Lower leg skin (tissue), 4 donors: ENCODE measurements at regions not wholly inside any gene's neighbourhood (a gene's known extent, or its start where the extent isn't known, plus 50 kb on each side); places are given as distances from the start of the nearest gene placed in this dataset.

Source experiments
- DNase-seq, 2 donors: peaks; one replicate each; pipeline ENCODE4 v3.0.0-alpha.2; 2019; ENCODE audit warnings: low spot score in 2 of 2
- H3K4me3 ChIP-seq: fragments of 200-600 bp; sonication (generic); 2 replicates; pipeline ENCODE4 v1.5.1; 2017; ENCODE audit warnings: mild to moderate bottlenecking, low read depth; ENCODE audit not compliant: poor library complexity, severe bottlenecking
- POLR2A ChIP-seq, 2 donors: fragments of 450-650 bp; IDR thresholded peaks; one replicate each; pipeline ENCODE4 v1.6.1; 2016 to 2017; ENCODE audit warnings: antibody characterized with exemption in 2 of 2, mild to moderate bottlenecking in 1 of 2, moderate library complexity in 1 of 2
- WGBS, 2 donors: methylation state at CpG; one replicate each; pipeline ENCODE4 v1.1.5; 2018; 5-methylcytosine and 5-hydroxymethylcytosine counted together
- intact Hi-C: fragments of 100-400 bp; cut with DNase I; formaldehyde crosslinking; loops from one replicate; pipeline ENCODE4 v1.15.0; 2023; ENCODE audit warnings: low total_unique reads
- TF ChIP-seq, protein P1 (sequence below), 3 donors: fragments of 450-650 bp; IDR thresholded peaks; one replicate each; pipeline ENCODE4 v1.5.1; 2016; ENCODE audit warnings: antibody characterized with exemption in 3 of 3, mild to moderate bottlenecking in 3 of 3, moderate library complexity in 2 of 3

DNA sequence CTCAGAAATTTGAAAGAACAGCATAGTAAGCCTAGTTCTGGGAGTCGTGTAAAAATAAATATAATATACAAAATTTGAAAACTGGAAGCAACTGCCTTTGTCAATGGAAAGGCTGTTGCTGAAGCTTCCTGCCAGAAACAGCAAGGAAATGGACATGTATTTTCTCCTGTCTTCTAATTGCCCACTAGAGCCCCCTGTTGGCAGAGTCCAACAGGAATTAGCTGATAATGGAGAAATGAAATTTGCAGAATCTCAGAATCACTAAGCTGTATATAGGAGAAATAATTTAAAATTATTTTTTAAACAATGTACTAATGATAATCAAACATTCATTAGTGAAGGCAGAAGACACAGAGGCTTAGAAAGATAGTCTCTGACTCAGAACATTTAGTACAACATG, 414.8 kb downstream of the SLC6A15 start:
- H3K4me3 ChIP-seq = no peak overlapping the region
- intact Hi-C loops = no loop called here
- 76 to 82% methylated on average over 1 of the region's 1 CpG for WGBS, 2 donors
- no peak for TF ChIP-seq POLR2A (IDR thresholded peaks at IDR 0.05)
- TF ChIP-seq, protein P1, sequence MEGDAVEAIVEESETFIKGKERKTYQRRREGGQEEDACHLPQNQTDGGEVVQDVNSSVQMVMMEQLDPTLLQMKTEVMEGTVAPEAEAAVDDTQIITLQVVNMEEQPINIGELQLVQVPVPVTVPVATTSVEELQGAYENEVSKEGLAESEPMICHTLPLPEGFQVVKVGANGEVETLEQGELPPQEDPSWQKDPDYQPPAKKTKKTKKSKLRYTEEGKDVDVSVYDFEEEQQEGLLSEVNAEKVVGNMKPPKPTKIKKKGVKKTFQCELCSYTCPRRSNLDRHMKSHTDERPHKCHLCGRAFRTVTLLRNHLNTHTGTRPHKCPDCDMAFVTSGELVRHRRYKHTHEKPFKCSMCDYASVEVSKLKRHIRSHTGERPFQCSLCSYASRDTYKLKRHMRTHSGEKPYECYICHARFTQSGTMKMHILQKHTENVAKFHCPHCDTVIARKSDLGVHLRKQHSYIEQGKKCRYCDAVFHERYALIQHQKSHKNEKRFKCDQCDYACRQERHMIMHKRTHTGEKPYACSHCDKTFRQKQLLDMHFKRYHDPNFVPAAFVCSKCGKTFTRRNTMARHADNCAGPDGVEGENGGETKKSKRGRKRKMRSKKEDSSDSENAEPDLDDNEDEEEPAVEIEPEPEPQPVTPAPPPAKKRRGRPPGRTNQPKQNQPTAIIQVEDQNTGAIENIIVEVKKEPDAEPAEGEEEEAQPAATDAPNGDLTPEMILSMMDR (IDR thresholded peaks at IDR 0.05) = no peak
- DNase-seq = no peak

DNA sequence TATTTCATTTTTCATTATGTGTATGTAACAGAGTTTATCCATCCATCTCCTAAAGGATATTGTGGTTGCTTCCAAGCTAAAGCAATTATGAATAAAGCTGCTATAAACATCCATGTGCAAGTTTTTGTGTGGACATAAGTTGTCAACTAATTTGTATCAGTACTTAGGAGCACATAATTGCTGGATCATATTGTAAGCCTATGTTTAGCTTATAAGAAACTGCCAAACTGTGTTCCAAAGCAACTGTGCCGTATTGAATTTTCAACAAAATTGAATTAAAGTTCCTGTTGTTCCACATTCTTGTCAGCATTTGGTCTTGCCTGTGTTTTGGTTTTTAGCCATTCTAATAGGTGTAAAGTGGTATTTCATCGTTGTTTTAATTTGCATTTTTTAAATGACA, 416.9 kb downstream of the SLC6A15 start:
- DNase-seq = no peak
- WGBS, 2 donors = 90 to 93% methylated on average over 2 of the region's 2 CpGs
- intact Hi-C loops = no loop called here
- H3K4me3 ChIP-seq = no peak overlapping the region
- no peak for TF ChIP-seq POLR2A (IDR thresholded peaks at IDR 0.05)
- TF ChIP-seq, protein P1 (IDR thresholded peaks at IDR 0.05) = no peak

DNA sequence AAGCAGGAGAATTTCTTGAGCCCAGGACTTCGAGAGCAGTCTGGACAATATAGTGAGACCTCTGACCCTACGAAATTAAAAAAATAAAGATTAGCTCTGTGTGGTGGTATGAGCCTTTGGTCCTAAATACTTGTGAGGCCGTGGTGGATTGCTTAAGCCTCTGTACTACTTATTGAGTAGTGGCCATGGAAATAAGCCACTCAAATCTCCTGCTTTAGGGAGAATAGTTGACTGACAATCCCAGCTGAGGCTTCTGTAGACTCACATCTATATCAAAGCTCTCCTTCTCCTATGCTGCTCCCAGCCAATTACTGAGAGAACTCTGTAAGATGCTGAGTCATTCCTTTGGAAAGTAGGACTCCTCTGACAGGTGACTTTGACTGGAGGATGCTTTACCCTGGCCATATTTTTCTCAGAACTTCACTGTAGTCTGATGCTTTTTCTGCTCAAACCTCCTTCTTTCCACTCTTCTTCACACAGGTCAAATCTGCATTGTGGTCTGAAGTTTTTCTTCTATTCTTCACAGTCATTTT, 420.2 kb downstream of the SLC6A15 start:
- intact Hi-C loops = no loop called here
- TF ChIP-seq, protein P1 (IDR thresholded peaks at IDR 0.05) = no peak
- TF ChIP-seq POLR2A (IDR thresholded peaks at IDR 0.05) = no peak
- H3K4me3 ChIP-seq = no peak overlapping the region
- DNase-seq = no peak
- WGBS, 2 donors = 87 to 89% methylated on average over 3 of the region's 3 CpGs

DNA sequence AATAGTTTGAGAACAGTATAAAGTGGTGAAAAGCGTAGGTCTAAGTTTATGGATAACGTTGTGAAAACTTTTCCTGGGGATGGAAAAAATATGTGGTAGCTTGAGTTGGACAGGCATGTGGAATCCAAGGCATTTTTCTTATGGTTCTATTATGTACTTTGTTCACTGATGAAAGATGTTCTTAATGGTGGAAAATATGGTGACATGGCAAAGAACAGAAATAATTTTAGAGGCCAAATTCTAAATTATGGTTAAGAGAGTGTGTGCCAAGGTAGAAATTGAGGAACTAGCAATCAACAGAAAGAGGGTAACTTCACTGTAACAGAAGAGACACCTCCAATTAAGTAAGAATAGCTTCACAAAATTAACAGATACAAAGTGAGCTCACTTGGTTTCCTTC, 427.8 kb downstream of the SLC6A15 start:
- DNase-seq = no peak
- WGBS, 2 donors = 70 to 71% methylated on average over 2 of the region's 2 CpGs
- no peak overlapping the region for H3K4me3 ChIP-seq
- no peak for TF ChIP-seq POLR2A (IDR thresholded peaks at IDR 0.05)
- TF ChIP-seq, protein P1 (IDR thresholded peaks at IDR 0.05) = no peak
- intact Hi-C loops = no loop called here

DNA sequence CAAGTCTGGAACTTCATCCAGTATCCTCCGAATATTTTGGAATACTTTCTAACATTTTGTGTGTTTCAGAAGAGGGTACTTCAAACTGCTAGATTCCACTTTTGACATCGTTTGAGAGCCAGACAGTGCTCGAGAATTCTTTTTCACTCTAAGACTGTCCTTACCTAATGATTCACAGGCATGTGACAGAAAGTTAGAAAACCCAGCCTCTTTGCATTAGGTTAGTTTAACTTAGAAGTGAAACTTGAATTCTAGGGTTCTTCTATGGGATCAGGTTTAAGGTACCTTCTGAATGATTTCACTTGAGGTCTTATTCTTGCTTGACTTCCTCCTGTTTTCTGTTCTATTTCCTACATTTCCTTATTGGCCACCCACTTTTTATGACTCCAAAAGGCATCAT, 431.8 kb downstream of the SLC6A15 start:
- H3K4me3 ChIP-seq = no peak overlapping the region
- DNase-seq = no peak
- intact Hi-C loops = no loop called here
- WGBS, 2 donors = 82 to 83% methylated on average over 3 of the region's 3 CpGs
- no peak for TF ChIP-seq POLR2A (IDR thresholded peaks at IDR 0.05)
- TF ChIP-seq, protein P1 (IDR thresholded peaks at IDR 0.05) = no peak

DNA sequence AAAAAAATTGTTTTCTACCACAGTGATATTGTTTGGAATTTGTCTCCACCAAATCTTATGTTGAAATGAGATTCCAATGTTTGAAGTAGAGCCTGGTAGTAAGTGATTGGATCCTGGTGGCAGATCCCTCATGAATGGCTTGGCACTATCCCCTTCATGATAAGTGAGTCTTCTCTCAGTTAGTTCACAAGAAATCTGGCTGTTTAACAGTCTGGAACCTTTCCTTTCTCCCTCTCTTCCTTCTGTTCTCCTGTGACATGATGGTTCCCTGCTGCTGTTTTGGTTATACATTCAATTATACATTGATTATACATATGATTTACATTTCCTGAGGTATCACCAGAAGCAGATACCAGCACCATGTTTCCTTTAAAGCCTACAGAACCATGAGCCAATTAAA, 442.2 kb downstream of the SLC6A15 start:
- intact Hi-C loops = no loop called here
- TF ChIP-seq, protein P1 (IDR thresholded peaks at IDR 0.05) = no peak
- no peak for TF ChIP-seq POLR2A (IDR thresholded peaks at IDR 0.05)
- no peak overlapping the region for H3K4me3 ChIP-seq
- DNase-seq = no peak
